Peyer's patch (tissue), 4 donors: ENCODE measurements at regions not wholly inside any gene's neighbourhood (a gene's known extent, or its start where the extent isn't known, plus 50 kb on each side); places are given as distances from the start of the nearest gene placed in this dataset.

Experiments used
- DNase-seq, 3 donors: peaks; one replicate each; pipeline ENCODE4 v3.0.0-alpha.2; 2017 to 2019
- H3K27ac ChIP-seq, 4 donors: fragments of 200-600 bp; sonication (generic); one replicate each; pipeline ENCODE4 v1.5.1; 2016 to 2019
- H3K27me3 ChIP-seq, 2 donors: fragments of 200-600 bp; sonication (generic); one replicate each; pipeline ENCODE4 v1.5.1; 2019
- H3K36me3 ChIP-seq, 3 donors: fragments of 200-600 bp; sonication (generic); one replicate each; pipeline ENCODE4 v1.5.1; 2016 to 2019
- H3K4me1 ChIP-seq, 4 donors: fragments of 200-600 bp; sonication (generic); one replicate each; pipeline ENCODE4 v1.5.1; 2016 to 2019
- H3K4me3 ChIP-seq, 4 donors: fragments of 200-600 bp; sonication (generic); 1 replicate in 3 of 4; 2 replicates in 1 of 4; pipeline ENCODE4 v1.5.1; 2016 to 2019; ENCODE audit warnings: mild to moderate bottlenecking in 1 of 4
- H3K9me3 ChIP-seq, 4 donors: fragments of 200-600 bp; sonication (generic); one replicate each; pipeline ENCODE4 v1.5.1; 2016 to 2019; ENCODE audit warnings: mild to moderate bottlenecking in 1 of 4
- CTCF ChIP-seq, 6 experiments: fragments of 450-650 bp in 4 of 6; fragments of 200-600 bp in 2 of 6; sonication (generic) in 1 of 6; IDR thresholded peaks; one replicate each; pipeline ENCODE4 v1.5.1; 2017 to 2019; ENCODE audit warnings: antibody characterized with exemption in 6 of 6, mild to moderate bottlenecking in 3 of 6, moderate library complexity in 1 of 6
- POLR2A ChIP-seq, 2 donors: fragments of 450-650 bp; IDR thresholded peaks; one replicate each; pipeline ENCODE4 v1.5.1; 2017; ENCODE audit warnings: antibody characterized with exemption in 2 of 2, mild to moderate bottlenecking in 2 of 2, moderate library complexity in 2 of 2

GRCh38 chr6:40265615-40266014 lies 321.5 kb downstream of the LRFN2 start:
- no peak for DNase-seq
- no peak overlapping the region for H3K27ac ChIP-seq

GRCh38 chr6:40263970-40264369 lies 323.2 kb downstream of the LRFN2 start:
- Histone ChIP-seq H3K36me3 (no peaks in the 10 kb centered on the region), H3K9me3 (no peaks in the 10 kb centered on the region), H3K27ac (no peak overlapping the region), H3K4me1 (no peaks in the 10 kb centered on the region), H3K27me3 (no peaks in the 10 kb centered on the region), H3K4me3 (no peak overlapping the region)
- TF ChIP-seq POLR2A (IDR thresholded peaks at IDR 0.05) (no peak), CTCF (IDR thresholded peaks at IDR 0.05) (no peak)
- no peak for DNase-seq

More at GRCh38 chr6:40265615-40266014, 321.5 kb downstream of the LRFN2 start:
- no peaks in the 10 kb centered on the region for H3K27me3 ChIP-seq
- no peak overlapping the region for H3K4me3 ChIP-seq
- no peak for TF ChIP-seq POLR2A (IDR thresholded peaks at IDR 0.05)
- no peak for TF ChIP-seq CTCF (IDR thresholded peaks at IDR 0.05)
- no peaks in the 10 kb centered on the region for H3K9me3 ChIP-seq
- no peaks in the 10 kb centered on the region for H3K36me3 ChIP-seq
- H3K4me1 ChIP-seq: no peaks in the 10 kb centered on the region

GRCh38 chr6:40262363-40262762 lies 324.8 kb downstream of the LRFN2 start:
- TF ChIP-seq CTCF (IDR thresholded peaks at IDR 0.05) (no peak), POLR2A (IDR thresholded peaks at IDR 0.05) (no peak)
- no peaks in the 10 kb centered on the region for H3K27me3 ChIP-seq
- no peak for DNase-seq
- H3K4me3 ChIP-seq: no peak overlapping the region
- H3K36me3 ChIP-seq: no peaks in the 10 kb centered on the region
- H3K9me3 ChIP-seq: no peaks in the 10 kb centered on the region
- H3K27ac ChIP-seq: no peak overlapping the region
- no peaks in the 10 kb centered on the region for H3K4me1 ChIP-seq

- H3K4me1 ChIP-seq: no peaks in the 10 kb centered on the region
- H3K36me3 ChIP-seq: no peaks in the 10 kb centered on the region
- no peak overlapping the region for H3K4me3 ChIP-seq
- no peak for DNase-seq
- H3K27ac ChIP-seq: no peak overlapping the region
- TF ChIP-seq POLR2A (IDR thresholded peaks at IDR 0.05) (no peak), CTCF (IDR thresholded peaks at IDR 0.05) (no peak)
- H3K27me3 ChIP-seq: no peaks in the 10 kb centered on the region
- H3K9me3 ChIP-seq: no peaks in the 10 kb centered on the region
Measured at GRCh38 chr6:40258531-40258930, 324.3 kb upstream of the MOCS1 start.

GRCh38 chr6:40256831-40257230 lies 322.6 kb upstream of the MOCS1 start:
- H3K27ac ChIP-seq: no peak overlapping the region
- no peaks in the 10 kb centered on the region for H3K4me1 ChIP-seq
- no peak for DNase-seq
- H3K36me3 ChIP-seq: no peaks in the 10 kb centered on the region
- TF ChIP-seq CTCF (IDR thresholded peaks at IDR 0.05): no peak
- no peak for TF ChIP-seq POLR2A (IDR thresholded peaks at IDR 0.05)
- H3K4me3 ChIP-seq: no peak overlapping the region
- no peaks in the 10 kb centered on the region for H3K27me3 ChIP-seq
- H3K9me3 ChIP-seq: no peaks in the 10 kb centered on the region

- Histone ChIP-seq H3K27ac (no peak overlapping the region), H3K4me3 (no peak overlapping the region), H3K36me3 (no peaks in the 10 kb centered on the region), H3K4me1 (no peaks in the 10 kb centered on the region), H3K27me3 (no peaks in the 10 kb centered on the region), H3K9me3 (no peaks in the 10 kb centered on the region)
- no peak for DNase-seq
- TF ChIP-seq POLR2A (IDR thresholded peaks at IDR 0.05) (no peak), CTCF (IDR thresholded peaks at IDR 0.05) (no peak)
Measured at GRCh38 chr6:40256224-40256623, 322.0 kb upstream of the MOCS1 start.
